Stimulated activated effector memory CD8-positive, alpha-beta T cell treated with anti-CD3 and anti-CD28 coated beads, Interleukin-12 subunit alpha, Interleukin-12 subunit beta, amount 100 ng/mL, for 72 hours (primary cell): ENCODE measurements at regions not wholly inside any gene's neighbourhood (a gene's known extent, or its start where the extent isn't known, plus 50 kb on each side); places are given as distances from the start of the nearest gene placed in this dataset.
"Not testable (repeated sequence)": the region's sequence is repeated elsewhere in the genome, so short reads cannot be mapped to it uniquely, and the experiment has no call there.

Source experiments
- ATAC-seq: fragments of 150-1000 bp; cut with Tn5 transposase; 2 replicates; pipeline ENCODE4 v1.10.0; 2021
- DNase-seq, 2 donors: peaks; one replicate each; pipeline ENCODE4 v3.0.0; 2021 to 2022; ENCODE audit warnings: low spot score in 2 of 2
- H3K27ac Mint-ChIP-seq: one replicate; pipeline ENCODE4 v1.8.0; 2022; ENCODE audit warnings: mild to moderate bottlenecking, mixed read lengths
- H3K36me3 Mint-ChIP-seq: one replicate; pipeline ENCODE4 v1.8.0; 2022; ENCODE audit warnings: mild to moderate bottlenecking, mixed read lengths
- H3K4me1 Mint-ChIP-seq: one replicate; pipeline ENCODE4 v1.8.0; 2022; ENCODE audit warnings: mixed read lengths
- H3K4me3 Mint-ChIP-seq: one replicate; pipeline ENCODE4 v1.8.0; 2022; ENCODE audit warnings: mild to moderate bottlenecking, mixed read lengths
- H3K9me3 Mint-ChIP-seq: one replicate; pipeline ENCODE4 v1.8.0; 2022; ENCODE audit warnings: mixed read lengths

GRCh38 chr9:71263451-71263850, 142.0 kb upstream of the TRPM3 start:
- no peaks in the 10 kb centered on the region for H3K36me3 Mint-ChIP-seq
- no peaks in the 10 kb centered on the region for H3K4me1 Mint-ChIP-seq
- no peaks in the 10 kb centered on the region for H3K9me3 Mint-ChIP-seq
- H3K27ac Mint-ChIP-seq: no peak overlapping the region
- DNase-seq (no peak), ATAC-seq (no peak)
- H3K4me3 Mint-ChIP-seq: no peak overlapping the region

GRCh38 chr9:71260419-71260818, 139.0 kb upstream of the TRPM3 start:
- not testable (repeated sequence) for H3K9me3 Mint-ChIP-seq, H3K27ac Mint-ChIP-seq, H3K4me3 Mint-ChIP-seq, DNase-seq, H3K4me1 Mint-ChIP-seq, H3K36me3 Mint-ChIP-seq, ATAC-seq

GRCh38 chr9:71254592-71255277, 133.3 kb upstream of the TRPM3 start:
- H3K9me3 Mint-ChIP-seq: peaks cover 2% of the 10 kb centered on the region
- no peak overlapping the region for H3K4me3 Mint-ChIP-seq
- no peaks in the 10 kb centered on the region for H3K4me1 Mint-ChIP-seq
- H3K27ac Mint-ChIP-seq: no peak overlapping the region
- ATAC-seq: no peak
- no peak for DNase-seq
- H3K36me3 Mint-ChIP-seq: no peaks in the 10 kb centered on the region

- Mint-ChIP-seq H3K27ac (no peak overlapping the region), H3K4me3 (no peak overlapping the region), H3K4me1 (no peaks in the 10 kb centered on the region), H3K9me3 (peaks cover 2% of the 10 kb centered on the region), H3K36me3 (no peaks in the 10 kb centered on the region)
- ATAC-seq (no peak), DNase-seq (no peak)
Measured at GRCh38 chr9:71253011-71253410, 131.6 kb upstream of the TRPM3 start.

- H3K9me3 Mint-ChIP-seq: peaks cover 2% of the 10 kb centered on the region
- no peaks in the 10 kb centered on the region for H3K36me3 Mint-ChIP-seq
- DNase-seq: no peak
- no peak overlapping the region for H3K4me3 Mint-ChIP-seq
- H3K4me1 Mint-ChIP-seq: no peaks in the 10 kb centered on the region
- H3K27ac Mint-ChIP-seq: no peak overlapping the region
- no peak for ATAC-seq
Measured at GRCh38 chr9:71250581-71250980, 129.2 kb upstream of the TRPM3 start.

GRCh38 chr9:71249729-71250317, 128.4 kb upstream of the TRPM3 start:
- DNase-seq (no peak), ATAC-seq (no peak)
- Mint-ChIP-seq H3K36me3 (no peaks in the 10 kb centered on the region), H3K4me1 (no peaks in the 10 kb centered on the region), H3K9me3 (peaks cover 2% of the 10 kb centered on the region), H3K4me3 (no peak overlapping the region), H3K27ac (no peak overlapping the region)

- Mint-ChIP-seq H3K9me3 (no peaks in the 10 kb centered on the region), H3K4me3 (no peak overlapping the region), H3K27ac (no peak overlapping the region), H3K36me3 (no peaks in the 10 kb centered on the region), H3K4me1 (no peaks in the 10 kb centered on the region)
- no peak for ATAC-seq
- DNase-seq: no peak
Measured at GRCh38 chr9:71245651-71246050, 124.2 kb upstream of the TRPM3 start.

- no peak overlapping the region for H3K4me3 Mint-ChIP-seq
- ATAC-seq: no peak
- DNase-seq: no peak
Measured at GRCh38 chr9:71243951-71244350, 122.5 kb upstream of the TRPM3 start.

GRCh38 chr9:71242081-71242480, 120.7 kb upstream of the TRPM3 start:
- ATAC-seq (no peak), DNase-seq (no peak)
- Mint-ChIP-seq H3K9me3 (no peaks in the 10 kb centered on the region), H3K4me3 (no peak overlapping the region), H3K4me1 (no peaks in the 10 kb centered on the region), H3K27ac (no peak overlapping the region), H3K36me3 (no peaks in the 10 kb centered on the region)

More at GRCh38 chr9:71243951-71244350, 122.5 kb upstream of the TRPM3 start:
- H3K4me1 Mint-ChIP-seq: no peaks in the 10 kb centered on the region
- no peaks in the 10 kb centered on the region for H3K36me3 Mint-ChIP-seq
- H3K27ac Mint-ChIP-seq: no peak overlapping the region
- no peaks in the 10 kb centered on the region for H3K9me3 Mint-ChIP-seq

- ATAC-seq (no peak), DNase-seq (no peak)
- H3K4me3 Mint-ChIP-seq: no peak overlapping the region
- no peaks in the 10 kb centered on the region for H3K9me3 Mint-ChIP-seq
- no peaks in the 10 kb centered on the region for H3K4me1 Mint-ChIP-seq
- no peak overlapping the region for H3K27ac Mint-ChIP-seq
- no peaks in the 10 kb centered on the region for H3K36me3 Mint-ChIP-seq
Measured at GRCh38 chr9:71237051-71237450, 115.6 kb upstream of the TRPM3 start.

- Mint-ChIP-seq H3K36me3 (no peaks in the 10 kb centered on the region), H3K27ac (no peak overlapping the region), H3K9me3 (no peaks in the 10 kb centered on the region), H3K4me1 (no peaks in the 10 kb centered on the region), H3K4me3 (no peak overlapping the region)
- DNase-seq (no peak), ATAC-seq (no peak)
Measured at GRCh38 chr9:71233646-71234045, 112.2 kb upstream of the TRPM3 start.

- H3K9me3 Mint-ChIP-seq: no peaks in the 10 kb centered on the region
- no peak overlapping the region for H3K4me3 Mint-ChIP-seq
- DNase-seq (no peak), ATAC-seq (no peak)
- H3K36me3 Mint-ChIP-seq: no peaks in the 10 kb centered on the region
- H3K4me1 Mint-ChIP-seq: no peaks in the 10 kb centered on the region
- H3K27ac Mint-ChIP-seq: no peak overlapping the region
Measured at GRCh38 chr9:71223953-71224538, 102.6 kb upstream of the TRPM3 start.

- H3K9me3 Mint-ChIP-seq: no peaks in the 10 kb centered on the region
- DNase-seq: no peak
- no peak for ATAC-seq
Measured at GRCh38 chr9:71218774-71219173, 97.4 kb upstream of the TRPM3 start.

GRCh38 chr9:71213633-71214032, 92.2 kb upstream of the TRPM3 start:
- Mint-ChIP-seq H3K9me3 (no peaks in the 10 kb centered on the region), H3K27ac (no peak overlapping the region), H3K4me3 (no peak overlapping the region), H3K4me1 (no peaks in the 10 kb centered on the region), H3K36me3 (no peaks in the 10 kb centered on the region)
- ATAC-seq (no peak), DNase-seq (no peak)

More at GRCh38 chr9:71218774-71219173, 97.4 kb upstream of the TRPM3 start:
- no peaks in the 10 kb centered on the region for H3K36me3 Mint-ChIP-seq
- no peaks in the 10 kb centered on the region for H3K4me1 Mint-ChIP-seq
- no peak overlapping the region for H3K27ac Mint-ChIP-seq
- H3K4me3 Mint-ChIP-seq: no peak overlapping the region

GRCh38 chr9:71210326-71210725, 88.9 kb upstream of the TRPM3 start:
- ATAC-seq (no peak), DNase-seq (no peak)
- H3K36me3 Mint-ChIP-seq: no peaks in the 10 kb centered on the region
- H3K9me3 Mint-ChIP-seq: no peaks in the 10 kb centered on the region
- no peak overlapping the region for H3K4me3 Mint-ChIP-seq
- H3K4me1 Mint-ChIP-seq: no peaks in the 10 kb centered on the region
- H3K27ac Mint-ChIP-seq: no peak overlapping the region

GRCh38 chr9:71209890-71210289, 88.5 kb upstream of the TRPM3 start:
- no peak overlapping the region for H3K4me3 Mint-ChIP-seq
- no peaks in the 10 kb centered on the region for H3K4me1 Mint-ChIP-seq

More at GRCh38 chr9:71209890-71210289, 88.5 kb upstream of the TRPM3 start:
- DNase-seq: no peak
- ATAC-seq: no peak
- Mint-ChIP-seq H3K27ac (no peak overlapping the region), H3K9me3 (no peaks in the 10 kb centered on the region), H3K36me3 (no peaks in the 10 kb centered on the region)
